GM18508 (cell line): ENCODE measurements at regions not wholly inside any gene's neighbourhood (a gene's known extent, or its start where the extent isn't known, plus 50 kb on each side); places are given as distances from the start of the nearest gene placed in this dataset.
"Not testable (repeated sequence)": the region's sequence is repeated elsewhere in the genome, so short reads cannot be mapped to it uniquely, and the experiment has no call there.

ENCODE experiments used
- ATAC-seq: cut with Tn5 transposase; IDR thresholded peaks from one replicate; pipeline ENCODE4 v1.9.1; 2021; ENCODE audit warnings: moderate number of reproducible peaks; ENCODE audit not compliant: insufficient read depth, unreplicated experiment

GRCh38 chr1:221018414-221018813 is 139.2 kb downstream of the HLX start:
- no peak for ATAC-seq

GRCh38 chr1:221022331-221022730 is 143.1 kb downstream of the HLX start:
- no peak for ATAC-seq

- no peak for ATAC-seq
These were observed 144.2 kb downstream of the HLX start for GRCh38 chr1:221023482-221023881.

- no peak for ATAC-seq
These were observed 146.3 kb downstream of the HLX start for GRCh38 chr1:221025501-221025900.

- no peak for ATAC-seq
These were observed 146.7 kb downstream of the HLX start for GRCh38 chr1:221025956-221026355.

GRCh38 chr1:221029981-221030649 is 150.9 kb downstream of the HLX start:
- no peak for ATAC-seq

GRCh38 chr1:221030990-221031389 is 151.7 kb downstream of the HLX start:
- ATAC-seq = no peak

GRCh38 chr1:221031458-221032203 is 152.4 kb downstream of the HLX start:
- ATAC-seq = no peak

- ATAC-seq = no peak
These were observed 153.0 kb downstream of the HLX start for GRCh38 chr1:221032204-221032585.

- no peak for ATAC-seq
These were observed 153.5 kb downstream of the HLX start for GRCh38 chr1:221032637-221033280.

- no peak for ATAC-seq
These were observed 156.5 kb downstream of the HLX start for GRCh38 chr1:221035662-221036153.

- ATAC-seq = no peak
These were observed 160.4 kb downstream of the HLX start for GRCh38 chr1:221039616-221040015.

GRCh38 chr1:221040101-221040500 is 160.9 kb downstream of the HLX start:
- ATAC-seq = no peak

- no peak for ATAC-seq
These were observed 161.5 kb downstream of the HLX start for GRCh38 chr1:221040691-221041285.

- no peak for ATAC-seq
These were observed 165.3 kb downstream of the HLX start for GRCh38 chr1:221044538-221044937.

GRCh38 chr1:221045151-221045550 is 165.9 kb downstream of the HLX start:
- ATAC-seq = no peak

- ATAC-seq = peak; percentile 95
These were observed 166.9 kb downstream of the HLX start for GRCh38 chr1:221045842-221046831.

- ATAC-seq = not testable (repeated sequence)
These were observed 172.1 kb downstream of the HLX start for GRCh38 chr1:221051391-221051790.

GRCh38 chr1:221053889-221054288 is 174.6 kb downstream of the HLX start:
- ATAC-seq = no peak

- ATAC-seq = no peak
These were observed 180.3 kb downstream of the HLX start for GRCh38 chr1:221059506-221059905.
